Liver (tissue), 8 donors: ENCODE measurements at regions not wholly inside any gene's neighbourhood (a gene's known extent, or its start where the extent isn't known, plus 50 kb on each side); places are given as distances from the start of the nearest gene placed in this dataset.

Source experiments
- DNase-seq: peaks from one replicate; pipeline ENCODE4 v3.0.0-alpha.2; 2017; ENCODE audit warnings: low spot score
- H3K27ac ChIP-seq, 2 donors: one replicate each; pipeline ENCODE4 v1.7.0; 2013; ENCODE audit warnings: inconsistent platforms in 2 of 2, low read length in 2 of 2, control low read depth in 1 of 2, low read depth in 1 of 2, mild to moderate bottlenecking in 1 of 2
- H3K27me3 ChIP-seq, 4 donors: one replicate each; pipeline versions ENCODE4 v1.6.1 to v1.7.0; 2013; ENCODE audit warnings: low read length in 3 of 4, inconsistent platforms in 1 of 4, mild to moderate bottlenecking in 1 of 4, moderate library complexity in 1 of 4; ENCODE audit not compliant: control insufficient read depth in 4 of 4, insufficient read depth in 4 of 4
- H3K36me3 ChIP-seq, 4 donors: one replicate each; pipeline versions ENCODE4 v1.6.1 to v1.7.0; 2013; ENCODE audit warnings: low read length in 3 of 4, mild to moderate bottlenecking in 3 of 4, low read depth in 1 of 4, moderate library complexity in 1 of 4; ENCODE audit not compliant: control insufficient read depth in 4 of 4, insufficient read depth in 3 of 4
- H3K4me1 ChIP-seq, 4 donors: one replicate each; pipeline versions ENCODE4 v1.6.1 to v1.7.0; 2013; ENCODE audit warnings: low read length in 3 of 4, mild to moderate bottlenecking in 3 of 4, moderate library complexity in 1 of 4; ENCODE audit not compliant: control insufficient read depth in 4 of 4, insufficient read depth in 4 of 4
- H3K4me3 ChIP-seq, 3 donors: one replicate each; pipeline versions ENCODE4 v1.6.1 to v1.7.0; 2013; ENCODE audit warnings: low read length in 3 of 3, control low read depth in 1 of 3, low read depth in 1 of 3, mild to moderate bottlenecking in 1 of 3
- H3K9ac ChIP-seq, 2 donors: one replicate each; pipeline ENCODE4 v1.7.0; 2013; ENCODE audit warnings: low read length in 2 of 2, mild to moderate bottlenecking in 2 of 2, moderate library complexity in 2 of 2, control low read depth in 1 of 2, low read depth in 1 of 2
- H3K9me3 ChIP-seq, 4 donors: one replicate each; pipeline versions ENCODE4 v1.6.1 to v1.7.0; 2013; ENCODE audit warnings: low read length in 3 of 4; ENCODE audit not compliant: control insufficient read depth in 4 of 4
- ATF3 ChIP-seq: IDR thresholded peaks from 2 replicates; pipeline ENCODE4 v1.6.1; 2016; ENCODE audit warnings: antibody characterized with exemption
- EGR1 ChIP-seq, 2 donors: IDR thresholded peaks; 2 replicates each; pipeline ENCODE4 v1.6.1; 2016 to 2018; ENCODE audit warnings: antibody characterized with exemption in 2 of 2, low read depth in 2 of 2
- FOXA1 ChIP-seq: IDR thresholded peaks from 2 replicates; pipeline ENCODE4 v1.6.1; 2016; ENCODE audit warnings: antibody characterized with exemption
- FOXA2 ChIP-seq: IDR thresholded peaks from 2 replicates; pipeline ENCODE4 v1.6.1; 2016; ENCODE audit warnings: antibody characterized with exemption
- GABPA ChIP-seq, 2 donors: IDR thresholded peaks in 1 of 2; conservative IDR thresholded peaks in 1 of 2; 2 replicates each; pipeline ENCODE4 v1.6.1; 2016; ENCODE audit warnings: antibody characterized with exemption in 2 of 2, mild to moderate bottlenecking in 1 of 2, moderate library complexity in 1 of 2
- HNF4A ChIP-seq, 2 donors: conservative IDR thresholded peaks; 2 replicates each; pipeline ENCODE4 v1.6.1; 2016; ENCODE audit warnings: antibody characterized with exemption in 2 of 2, mild to moderate bottlenecking in 2 of 2
- HNF4G ChIP-seq: IDR thresholded peaks from 2 replicates; pipeline ENCODE4 v1.6.1; 2016; ENCODE audit warnings: antibody characterized with exemption
- JUND ChIP-seq, 2 donors: IDR thresholded peaks; 2 replicates each; pipeline ENCODE4 v1.6.1; 2016; ENCODE audit warnings: antibody characterized with exemption in 2 of 2
- NR2F2 ChIP-seq: IDR thresholded peaks from 2 replicates; pipeline ENCODE4 v1.6.1; 2016; ENCODE audit warnings: antibody characterized with exemption
- RAD21 ChIP-seq, 2 donors: IDR thresholded peaks; 2 replicates each; pipeline ENCODE4 v1.6.1; 2016; ENCODE audit warnings: antibody characterized with exemption in 2 of 2, mild to moderate bottlenecking in 2 of 2
- REST ChIP-seq: IDR thresholded peaks from 2 replicates; pipeline ENCODE4 v1.6.1; 2016; ENCODE audit warnings: antibody characterized with exemption, mild to moderate bottlenecking
- SP1 ChIP-seq: IDR thresholded peaks from 2 replicates; pipeline ENCODE4 v1.6.1; 2018; ENCODE audit warnings: antibody characterized with exemption, mild to moderate bottlenecking
- TAF1 ChIP-seq: conservative IDR thresholded peaks from 2 replicates; pipeline ENCODE4 v1.6.1; 2016; ENCODE audit warnings: antibody characterized with exemption, mild to moderate bottlenecking
- YY1 ChIP-seq: IDR thresholded peaks from 2 replicates; pipeline ENCODE4 v1.6.1; 2016; ENCODE audit warnings: antibody characterized with exemption, mild to moderate bottlenecking
- ZBTB33 ChIP-seq: IDR thresholded peaks from 2 replicates; pipeline ENCODE4 v1.6.1; 2016; ENCODE audit warnings: antibody characterized with exemption
- WGBS: extraction: QIAGEN DNeasy Blood & Tissue Kit; methylation state at CpG from one replicate; pipeline ENCODE4 v1.1.7; 2013; 5-methylcytosine and 5-hydroxymethylcytosine counted together
- TF ChIP-seq, protein P1 (sequence below): IDR thresholded peaks from 2 replicates; pipeline ENCODE4 v1.6.1; 2016; ENCODE audit warnings: antibody characterized with exemption
- TF ChIP-seq, protein P2 (sequence below): fragments of 150-350 bp; IDR thresholded peaks from 2 replicates; pipeline ENCODE4 v1.5.1; 2017; ENCODE audit warnings: improper control_type of control experiment, low read depth, low read length; ENCODE audit not compliant: missing input control
- donor health status: healthy.
- donor health status: healthy.
- donor health status: healthy.
- donor health status: healthy.
- donor health status: healthy.

DNA sequence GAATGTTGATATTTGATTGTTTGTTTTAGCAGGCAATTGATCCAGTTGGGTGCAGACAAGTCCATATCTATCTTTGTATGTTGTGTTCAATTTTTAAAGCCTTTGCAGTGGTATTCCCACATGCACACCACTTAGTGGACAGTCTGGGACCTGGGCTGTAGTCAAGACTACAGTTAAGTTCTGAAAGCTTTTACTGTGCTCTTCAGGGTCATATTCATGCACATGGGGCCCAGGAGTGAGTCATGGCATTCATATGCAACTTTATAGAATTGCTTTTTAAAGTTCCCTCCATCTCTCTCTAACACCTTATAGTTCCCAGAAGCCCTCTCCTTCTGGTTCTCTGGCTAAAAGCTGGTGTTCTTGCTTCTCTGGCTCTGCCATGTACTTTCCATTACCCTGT, 228.2 kb upstream of the CCNH start:
- Histone ChIP-seq H3K4me1 (no peaks in the 10 kb centered on the region), H3K9me3 (no peaks in the 10 kb centered on the region), H3K36me3 (no peaks in the 10 kb centered on the region), H3K27ac (no peak overlapping the region), H3K27me3 (no peaks in the 10 kb centered on the region), H3K4me3 (no peak overlapping the region), H3K9ac (no peak overlapping the region)
- TF ChIP-seq FOXA2 (no peak), SP1 (no peak), HNF4A (conservative IDR thresholded peaks at IDR 0.05) (no peak), REST (no peak), FOXA1 (no peak), HNF4G (no peak), ATF3 (no peak), RAD21 (IDR thresholded peaks at IDR 0.05) (no peak), JUND (IDR thresholded peaks at IDR 0.05) (no peak), GABPA (IDR thresholded peaks at IDR 0.05 in 1 of 2, conservative IDR thresholded peaks at IDR 0.05 in 1 of 2) (no peak), YY1 (no peak), TAF1 (no peak), ZBTB33 (no peak), NR2F2 (no peak)
- TF ChIP-seq, protein P1, sequence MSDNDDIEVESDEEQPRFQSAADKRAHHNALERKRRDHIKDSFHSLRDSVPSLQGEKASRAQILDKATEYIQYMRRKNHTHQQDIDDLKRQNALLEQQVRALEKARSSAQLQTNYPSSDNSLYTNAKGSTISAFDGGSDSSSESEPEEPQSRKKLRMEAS, result no peak
- no peak for DNase-seq

GRCh38 chr5:87627363-87627762, 214.6 kb upstream of the CCNH start:
- Histone ChIP-seq H3K36me3 (no peaks in the 10 kb centered on the region), H3K9me3 (no peaks in the 10 kb centered on the region), H3K27ac (no peak overlapping the region), H3K4me3 (no peak overlapping the region), H3K9ac (no peak overlapping the region), H3K27me3 (peaks cover 0 to 3% (median 0%) of the 10 kb centered on the region in 4 donors), H3K4me1 (no peaks in the 10 kb centered on the region)
- DNase-seq, result no peak
- 72% methylated on average over 1 of the region's 1 CpG for WGBS
- TF ChIP-seq, protein P2, sequence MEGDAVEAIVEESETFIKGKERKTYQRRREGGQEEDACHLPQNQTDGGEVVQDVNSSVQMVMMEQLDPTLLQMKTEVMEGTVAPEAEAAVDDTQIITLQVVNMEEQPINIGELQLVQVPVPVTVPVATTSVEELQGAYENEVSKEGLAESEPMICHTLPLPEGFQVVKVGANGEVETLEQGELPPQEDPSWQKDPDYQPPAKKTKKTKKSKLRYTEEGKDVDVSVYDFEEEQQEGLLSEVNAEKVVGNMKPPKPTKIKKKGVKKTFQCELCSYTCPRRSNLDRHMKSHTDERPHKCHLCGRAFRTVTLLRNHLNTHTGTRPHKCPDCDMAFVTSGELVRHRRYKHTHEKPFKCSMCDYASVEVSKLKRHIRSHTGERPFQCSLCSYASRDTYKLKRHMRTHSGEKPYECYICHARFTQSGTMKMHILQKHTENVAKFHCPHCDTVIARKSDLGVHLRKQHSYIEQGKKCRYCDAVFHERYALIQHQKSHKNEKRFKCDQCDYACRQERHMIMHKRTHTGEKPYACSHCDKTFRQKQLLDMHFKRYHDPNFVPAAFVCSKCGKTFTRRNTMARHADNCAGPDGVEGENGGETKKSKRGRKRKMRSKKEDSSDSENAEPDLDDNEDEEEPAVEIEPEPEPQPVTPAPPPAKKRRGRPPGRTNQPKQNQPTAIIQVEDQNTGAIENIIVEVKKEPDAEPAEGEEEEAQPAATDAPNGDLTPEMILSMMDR, result no peak
- TF ChIP-seq YY1 (no peak), SP1 (no peak), FOXA1 (no peak), HNF4A (conservative IDR thresholded peaks at IDR 0.05) (no peak), JUND (IDR thresholded peaks at IDR 0.05) (no peak), ATF3 (no peak), EGR1 (IDR thresholded peaks at IDR 0.05; ENCODE audit: low read depth in 2 of 2) (no peak), GABPA (IDR thresholded peaks at IDR 0.05 in 1 of 2, conservative IDR thresholded peaks at IDR 0.05 in 1 of 2) (no peak), NR2F2 (no peak), REST (no peak), FOXA2 (no peak), HNF4G (no peak)
- TF ChIP-seq, protein P1, result no peak
